K562 (cell line): ENCODE measurements at regions not wholly inside any gene's neighbourhood (a gene's known extent, or its start where the extent isn't known, plus 50 kb on each side); places are given as distances from the start of the nearest gene placed in this dataset.

Experiments used
- ATAC-seq: fragments of 200-7000 bp; cut with Tn5 transposase; 3 replicates; pipeline ENCODE4 v1.9.1; 2020; ENCODE audit warnings: moderate library complexity
- BruUV-seq: library from RNA; stranded (reverse); fragments of 400-500 nt; replicated peaks from 2 replicates; lab custom pipeline; 2021; lab: Mats Ljungman, UMichigan
- CTCF ChIA-PET: fragments of 300-600 bp; formaldehyde crosslinking; extraction: SDS; loops from one replicate; lab custom pipeline; 2021; ENCODE audit warnings: low intra/inter-chr PET ratio; lab: Yijun Ruan, JAX
- POLR2A ChIA-PET: fragments of 300-600, 350-650 bp; sonication (Branson Sonifier 250); formaldehyde crosslinking; extraction: SDS; loops from one replicate; lab custom pipeline; 2021; ENCODE audit warnings: antibody characterized with exemption, inconsistent platforms; lab: Yijun Ruan, JAX
- DNase-seq, 4 experiments: peaks; one replicate each; pipeline versions ENCODE4 v3.0.0 to v3.0.0-alpha.2; 2011 to 2018; ENCODE audit warnings: low spot score in 3 of 4, mixed read lengths in 3 of 4; ENCODE audit errors: extremely low read depth in 1 of 4
- FAIRE-seq: peaks from 2 replicates; lab custom pipeline; 2011; peaks lifted over from hg19 to GRCh38; lab: Jason Lieb, UNC
- H2AFZ ChIP-seq: 2 replicates; pipeline ENCODE4 v1.6.0; 2011; ENCODE audit warnings: low read depth, low read length, control low read depth, inconsistent platforms
- H3K27ac ChIP-seq: fragments of 200-600 bp; 3 replicates; pipeline ENCODE4 v1.8.0; 2011; ENCODE audit warnings: low read depth, mild to moderate bottlenecking, control low read depth, inconsistent platforms, low read length, moderate library complexity, mixed read lengths; ENCODE audit errors: extremely low read depth
- H3K27me3 ChIP-seq, 2 experiments: fragments of 300-600 bp in 1 of 2; 2 replicates in 1 of 2; 3 replicates in 1 of 2; pipeline versions ENCODE4 v1.6.0 to v1.8.0; 2011; ENCODE audit warnings: inconsistent platforms in 2 of 2, low read length in 2 of 2, mild to moderate bottlenecking in 1 of 2, mixed read lengths in 1 of 2, moderate library complexity in 1 of 2; ENCODE audit not compliant: control insufficient read depth in 2 of 2, insufficient read depth in 2 of 2
- H3K36me3 ChIP-seq: fragments of 300-600 bp; 3 replicates; pipeline ENCODE4 v1.8.0; 2011; ENCODE audit warnings: mild to moderate bottlenecking, low read length, inconsistent platforms; ENCODE audit not compliant: control insufficient read depth, insufficient read depth
- H3K4me1 ChIP-seq, 2 experiments: fragments of 200-600 bp in 1 of 2; replicated peaks in 1 of 2; 2 replicates in 1 of 2; 3 replicates in 1 of 2; pipeline versions ENCODE4 v1.5.1 to v1.8.0; 2011; ENCODE audit warnings: inconsistent platforms in 2 of 2, low read length in 2 of 2, mild to moderate bottlenecking in 1 of 2, mixed read lengths in 1 of 2, moderate library complexity in 1 of 2; ENCODE audit not compliant: control insufficient read depth in 2 of 2, insufficient read depth in 2 of 2
- H3K4me2 ChIP-seq: 2 replicates; pipeline ENCODE4 v1.6.1; 2011; ENCODE audit warnings: low read length, control low read depth, inconsistent platforms, mixed read lengths; ENCODE audit not compliant: insufficient read depth
- H3K4me3 ChIP-seq: fragments of 200-600 bp; sonication (generic), shearing (Covaris generic); 2 replicates; pipeline ENCODE4 v1.5.1; 2016; ENCODE audit warnings: control low read depth, inconsistent platforms
- H3K79me2 ChIP-seq: fragments of 200-600 bp; 3 replicates; pipeline ENCODE4 v1.8.0; 2011; ENCODE audit warnings: low read length, inconsistent platforms; ENCODE audit not compliant: control insufficient read depth, insufficient read depth
- H3K9ac ChIP-seq, 2 experiments: 2 replicates each; pipeline versions ENCODE4 v1.6.0 to v1.6.1; 2011; ENCODE audit warnings: low read depth in 2 of 2, low read length in 2 of 2, control low read depth in 1 of 2, inconsistent platforms in 1 of 2, mild to moderate bottlenecking in 1 of 2, mixed read lengths in 1 of 2; ENCODE audit not compliant: insufficient read depth in 1 of 2
- H3K9me1 ChIP-seq: one replicate; pipeline ENCODE4 v1.6.0; 2011; ENCODE audit warnings: inconsistent platforms, mild to moderate bottlenecking, low read length, moderate library complexity; ENCODE audit not compliant: control insufficient read depth, insufficient read depth
- H3K9me3 ChIP-seq: replicated peaks from 2 replicates; pipeline ENCODE4 v1.5.1; 2011; ENCODE audit warnings: low read depth, low read length, inconsistent platforms; ENCODE audit not compliant: control insufficient read depth, insufficient read depth
- H4K20me1 ChIP-seq: replicated peaks from 2 replicates; pipeline ENCODE4 v1.6.1; 2011; ENCODE audit warnings: low read length, inconsistent platforms, mixed read lengths; ENCODE audit not compliant: control insufficient read depth, insufficient read depth
- BRD4 ChIP-seq: fragments of 200-600 bp; sonication (generic); IDR thresholded peaks from 2 replicates; pipeline ENCODE4 v1.6.1; 2017; ENCODE audit warnings: inconsistent platforms
- C11orf30 ChIP-seq: fragments of 450-650 bp; IDR thresholded peaks from 2 replicates; pipeline ENCODE4 v1.6.1; 2016; ENCODE audit warnings: low read depth, mild to moderate bottlenecking
- CEBPB ChIP-seq: fragments of 450-650 bp; IDR thresholded peaks from 2 replicates; pipeline ENCODE4 v1.6.1; 2016; ENCODE audit warnings: missing genetic modification characterization, missing compliant biosample characterization
- ESRRA ChIP-seq: fragments of 450-650 bp; IDR thresholded peaks from 2 replicates; pipeline ENCODE4 v1.6.1; 2014; ENCODE audit warnings: low read depth, mild to moderate bottlenecking, moderate library complexity, borderline replicate concordance
- HNRNPL ChIP-seq: fragments of 200-400 bp; formaldehyde crosslinking; IDR thresholded peaks from 2 replicates; pipeline ENCODE4 v1.6.1; 2017; ENCODE audit warnings: low read depth, mild to moderate bottlenecking, low read length
- KAT7 ChIP-seq: sonication (generic); formaldehyde crosslinking; IDR thresholded peaks from 2 replicates; pipeline ENCODE4 v1.8.0; 2022; ENCODE audit warnings: missing genetic modification reagents, mild to moderate bottlenecking, borderline replicate concordance
- KDM5B ChIP-seq: fragments of 200-600 bp; sonication (generic); IDR thresholded peaks from 2 replicates; pipeline ENCODE4 v1.6.1; 2012; ENCODE audit warnings: low read depth, mild to moderate bottlenecking, moderate library complexity, low read length, control low read depth, inconsistent platforms; ENCODE audit not compliant: insufficient replicate concordance
- MAFF ChIP-seq: IDR thresholded peaks from 2 replicates; pipeline ENCODE4 v1.6.1; 2012; ENCODE audit warnings: low read length, improper control_type of control experiment
- MCM5 ChIP-seq: fragments of 450-650 bp; IDR thresholded peaks from 2 replicates; pipeline ENCODE4 v1.6.1; 2016; ENCODE audit warnings: low read depth
- MYC ChIP-seq, 2 experiments: fragments of 250-450 bp in 1 of 2; sonication (Bioruptor Pico) in 1 of 2; IDR thresholded peaks; 2 replicates each; pipeline versions ENCODE4 v1.5.1 to v1.6.1; 2012 to 2021; ENCODE audit warnings: low read depth in 2 of 2, borderline replicate concordance in 1 of 2, improper control_type of control experiment in 1 of 2, low read length in 1 of 2, mild to moderate bottlenecking in 1 of 2, moderate library complexity in 1 of 2
- SFPQ ChIP-seq: fragments of 200-400 bp; formaldehyde crosslinking; IDR thresholded peaks from 2 replicates; pipeline ENCODE4 v1.6.1; 2017; ENCODE audit warnings: mild to moderate bottlenecking, low read depth, low read length, moderate library complexity
- SMARCB1 ChIP-seq: IDR thresholded peaks from 2 replicates; pipeline ENCODE4 v1.6.1; 2011; ENCODE audit warnings: improper control_type of control experiment, low read depth; ENCODE audit not compliant: insufficient read length
- SMARCE1 ChIP-seq: fragments of 450-650 bp; IDR thresholded peaks from 2 replicates; pipeline ENCODE4 v1.7.1; 2016; ENCODE audit warnings: mild to moderate bottlenecking
- SPI1 ChIP-seq: IDR thresholded peaks from 2 replicates; pipeline ENCODE4 v1.6.1; 2011; ENCODE audit warnings: low read depth, low read length, control low read depth, borderline replicate concordance
- ZNF395 ChIP-seq: fragments of 200-800 bp; sonication (Bioruptor generic); IDR thresholded peaks from 2 replicates; pipeline ENCODE4 v1.6.1; 2017; ENCODE audit warnings: missing genetic modification characterization, missing compliant biosample characterization
- ZNF586 ChIP-seq: fragments of 450-650 bp; formaldehyde crosslinking; conservative IDR thresholded peaks from 2 replicates; pipeline ENCODE4 v1.4.0; 2020; ENCODE audit warnings: mild to moderate bottlenecking, moderate library complexity
- ZNF589 ChIP-seq: fragments of 200-800 bp; sonication (Bioruptor generic); IDR thresholded peaks from 2 replicates; pipeline ENCODE4 v1.6.1; 2016; ENCODE audit warnings: low read depth, missing genetic modification characterization, missing compliant biosample characterization
- WGBS: fragments of 100-300 bp; shearing (Covaris generic); methylation state at CpG from one replicate; pipeline ENCODE4 v1.1.6; 2016; ENCODE audit warnings: low coverage, mixed read lengths; ENCODE audit not compliant: insufficient coverage; ENCODE audit errors: missing lambda C conversion rate; 5-methylcytosine and 5-hydroxymethylcytosine counted together
- in situ Hi-C: fragments of 300-500 bp; cut with MboI; formaldehyde crosslinking; loops from 4 replicates; pipeline ENCODE4 v1.15.0; 2018; ENCODE audit warnings: inconsistent platforms, mixed read lengths
- intact Hi-C: fragments of 100-400 bp; cut with micrococcal nuclease; formaldehyde crosslinking; loops from 2 replicates; pipeline ENCODE4 v1.14.2; 2022

- 5% methylated on average over 4 of the region's 4 CpGs for WGBS
- FAIRE-seq (peak; percentile 6), DNase-seq (no peak), ATAC-seq (peak; percentile 23)
- Histone ChIP-seq H3K4me3 (peak overlapping the region; percentile 27), H3K36me3 (no peaks in the 10 kb centered on the region), H3K79me2 (no peaks in the 10 kb centered on the region; the same call in 2 of the 3 replicates), H3K9me3 (no peaks in the 10 kb centered on the region), H3K27ac (peak overlapping the region; percentile 93), H3K4me2 (peak overlapping the region; percentile 76), H4K20me1 (no peaks in the 10 kb centered on the region), H3K27me3 (no peaks in the 10 kb centered on the region), H3K9me1 (no peaks in the 10 kb centered on the region), H3K9ac (peak overlapping the region in 1 of 2 experiments; percentile 79; a peak in 2 of 4 replicates), H2AFZ (peak overlapping the region; percentile 67), H3K4me1 (peaks cover 24 to 62% of the 10 kb centered on the region in 2 experiments)
- ChIA-PET POLR2A (interaction anchor here (1.5 to 3.3 kb wide), 3 partner anchors 11 to 19 kb away, joined by 4 to 17 read pairs (median 7); no protein-coding TSS in a partner anchor), CTCF (no interaction called here)
- BruUV-seq: TSS peak; percentile 35
- intact Hi-C loops (loop anchor here (5.0 kb wide), 4 partner anchors 62 to 922 kb away; partner anchors contain the start of genes CCNG1 and MAT2B), in situ Hi-C loops (loop anchor here (25.0 kb wide), 1 partner anchor 847 kb away; the partner anchor contains the start of gene MAT2B)
- TF ChIP-seq CEBPB (tag) (0 out of 2 replicates have a peak, but pooled peaks have one; percentile 12), C11orf30 (peak; percentile 78), ZNF586 (CRISPR knock-in tag) (no peak), SMARCE1 (peak; percentile 3; the same call in 1 of the 2 replicates), BRD4 (0 out of 2 replicates have a peak, but pooled peaks have one; percentile 19), MAFF (peak; percentile 28; the same call in 1 of the 2 replicates), MYC (IDR thresholded peaks at IDR 0.05; ENCODE audit: low read depth, low read length) (peak; percentile 0; the same call in 1 of the 2 replicates), MYC (CRISPR knock-in tag; IDR thresholded peaks at IDR 0.05; ENCODE audit: borderline replicate concordance, low read depth) (no peak), KDM5B (peak; percentile 17), KAT7 (CRISPR knock-in tag) (peak; percentile 26; the same call in 1 of the 2 replicates), ZNF395 (CRISPR knock-in tag) (0 out of 2 replicates have a peak, but pooled peaks have one; percentile 8), ZNF589 (CRISPR knock-in tag) (peak; percentile 71; the same call in 1 of the 2 replicates), MCM5 (no peak), SPI1 (peak; percentile 55; the same call in 1 of the 2 replicates), HNRNPL (no peak), SMARCB1 (no peak), ESRRA (peak; percentile 20; the same call in 1 of the 2 replicates), SFPQ (no peak)
These were observed 854.1 kb downstream of the MAT2B start for GRCh38 chr5:164359260-164360255.
